ENCODE measurements at regions not wholly inside any gene's neighbourhood (a gene's known extent, or its start where the extent isn't known, plus 50 kb on each side); places are given as distances from the start of the nearest gene placed in this dataset.

GRCh38 chr3:28906561-28907310 lies 374.1 kb upstream of the RBMS3 start:
- in situ Hi-C loops (cut with MboI; ENCODE audit: low sequenced_read_pairs, unreplicated experiment) = no loop called here
- no peak for DNase-seq (ENCODE audit: low spot score)
- TF ChIP-seq CTCF (IDR thresholded peaks at IDR 0.05; ENCODE audit: borderline replicate concordance, control extremely low read depth, extremely low read depth, insufficient read depth, missing control alignments) = no peak

GRCh38 chr3:28907616-28908015 lies 373.3 kb upstream of the RBMS3 start:
- no peak for TF ChIP-seq CTCF (IDR thresholded peaks at IDR 0.05; ENCODE audit: borderline replicate concordance, control extremely low read depth, extremely low read depth, insufficient read depth, missing control alignments)
- in situ Hi-C loops (cut with MboI; ENCODE audit: low sequenced_read_pairs, unreplicated experiment) = no loop called here
- DNase-seq (ENCODE audit: low spot score) = no peak

GRCh38 chr3:28912120-28912885 lies 368.6 kb upstream of the RBMS3 start:
- DNase-seq (ENCODE audit: low spot score) = no peak
- in situ Hi-C loops (cut with MboI; ENCODE audit: low sequenced_read_pairs, unreplicated experiment) = no loop called here
- no peak for TF ChIP-seq CTCF (IDR thresholded peaks at IDR 0.05; ENCODE audit: borderline replicate concordance, control extremely low read depth, extremely low read depth, insufficient read depth, missing control alignments)

- peak; percentile 30 for TF ChIP-seq CTCF (IDR thresholded peaks at IDR 0.05; ENCODE audit: borderline replicate concordance, control extremely low read depth, extremely low read depth, insufficient read depth, missing control alignments)
- no peak for DNase-seq (ENCODE audit: low spot score)
- in situ Hi-C loops (cut with MboI; ENCODE audit: low sequenced_read_pairs, unreplicated experiment) = no loop called here
Measured at GRCh38 chr3:28915741-28916500, 364.9 kb upstream of the RBMS3 start.

DNA sequence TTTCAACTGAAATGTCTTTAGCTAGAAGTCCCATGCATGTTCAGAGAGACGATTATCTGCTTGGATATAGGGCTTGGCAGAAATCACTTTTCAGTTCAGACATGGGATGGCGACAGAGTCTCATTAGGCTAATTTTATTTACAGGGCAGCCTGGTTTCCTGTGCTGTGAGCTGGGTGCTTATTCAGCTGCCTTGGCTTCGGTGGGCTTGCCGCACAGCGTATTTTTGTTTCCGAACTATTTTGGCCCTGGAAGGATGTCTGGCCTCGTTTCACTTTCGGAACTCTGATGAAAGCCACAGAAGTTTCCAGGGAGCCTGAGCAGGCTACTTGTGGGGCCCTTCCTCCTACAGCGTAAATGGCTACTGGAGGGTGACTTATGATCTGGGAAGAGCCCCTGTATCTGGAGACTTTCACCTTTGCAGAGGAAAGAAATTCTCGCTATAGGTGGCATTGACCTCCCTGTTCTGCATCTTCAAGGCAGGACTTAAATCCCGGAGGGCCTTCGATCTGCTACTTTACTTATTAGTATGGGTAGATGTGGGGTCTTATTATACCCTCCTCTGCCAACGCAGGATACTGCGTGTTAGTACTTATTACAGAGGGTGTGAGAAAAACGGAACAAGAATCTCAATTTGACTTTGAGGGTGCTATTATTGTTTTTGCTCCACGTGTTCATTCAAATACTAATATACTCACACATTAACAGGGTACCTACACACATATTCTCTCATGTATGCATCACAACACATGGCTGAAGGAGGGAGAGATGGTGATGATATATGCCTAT lies 364.0 kb upstream of the RBMS3 start:
- in situ Hi-C loops (cut with MboI; ENCODE audit: low sequenced_read_pairs, unreplicated experiment) = no loop called here
- DNase-seq (ENCODE audit: low spot score) = peak; percentile 32
- peak; percentile 48 for TF ChIP-seq CTCF (IDR thresholded peaks at IDR 0.05; ENCODE audit: borderline replicate concordance, control extremely low read depth, extremely low read depth, insufficient read depth, missing control alignments)
